ENCODE measurements at regions not wholly inside any gene's neighbourhood (a gene's known extent, or its start where the extent isn't known, plus 50 kb on each side); places are given as distances from the start of the nearest gene placed in this dataset.

- DNase-seq: no peak
Observed at GRCh38 chr6:148128014-148128730, 214.5 kb upstream of the SASH1 start.

GRCh38 chr6:148134592-148134991 lies 208.0 kb upstream of the SASH1 start:
- DNase-seq: no peak

- no peak for DNase-seq
Observed at GRCh38 chr6:148136586-148136985, 206.1 kb upstream of the SASH1 start.

GRCh38 chr6:148137652-148138051 lies 205.0 kb upstream of the SASH1 start:
- no peak for DNase-seq

GRCh38 chr6:148138573-148138972 lies 204.1 kb upstream of the SASH1 start:
- DNase-seq: no peak

- no peak for DNase-seq
Observed at GRCh38 chr6:148140772-148141557, 201.7 kb upstream of the SASH1 start.

GRCh38 chr6:148142821-148143220 lies 199.8 kb upstream of the SASH1 start:
- no peak for DNase-seq

GRCh38 chr6:148143771-148144170 lies 198.9 kb upstream of the SASH1 start:
- no peak for DNase-seq

- DNase-seq: peak; percentile 63
Observed at GRCh38 chr6:148144917-148145521, 197.6 kb upstream of the SASH1 start.

GRCh38 chr6:148146717-148147462 lies 195.7 kb upstream of the SASH1 start:
- DNase-seq: peak; percentile 42

- no peak for DNase-seq
Observed at GRCh38 chr6:148147463-148147830, 195.2 kb upstream of the SASH1 start.

- DNase-seq: no peak
Observed at GRCh38 chr6:148151896-148152643, 190.6 kb upstream of the SASH1 start.

- DNase-seq: no peak
Observed at GRCh38 chr6:148154668-148155067, 188.0 kb upstream of the SASH1 start.

- no peak for DNase-seq
Observed at GRCh38 chr6:148155293-148155692, 187.3 kb upstream of the SASH1 start.

GRCh38 chr6:148157841-148158240 lies 184.8 kb upstream of the SASH1 start:
- no peak for DNase-seq

- DNase-seq: no peak
Observed at GRCh38 chr6:148164645-148165044, 178.0 kb upstream of the SASH1 start.

- DNase-seq: no peak
Observed at GRCh38 chr6:148166339-148166968, 176.2 kb upstream of the SASH1 start.

GRCh38 chr6:148169706-148170105 lies 172.9 kb upstream of the SASH1 start:
- DNase-seq: no peak

- no peak for DNase-seq
Observed at GRCh38 chr6:148170286-148170685, 172.4 kb upstream of the SASH1 start.

- DNase-seq: no peak
Observed at GRCh38 chr6:148173548-148173947, 169.1 kb upstream of the SASH1 start.

GRCh38 chr6:148175550-148176188 lies 167.0 kb upstream of the SASH1 start:
- no peak for DNase-seq

All from CD4-positive, alpha-beta T cell treated with Interleukin-17A for 4 hours (primary cell).